ENCODE measurements at regions not wholly inside any gene's neighbourhood (a gene's known extent, or its start where the extent isn't known, plus 50 kb on each side); places are given as distances from the start of the nearest gene placed in this dataset.

GRCh38 chr6:213284-213683 lies 79.0 kb upstream of the DUSP22 start:
- Histone ChIP-seq H3K27ac (replicated peaks) (no peak overlapping the region), H3K27me3 (ENCODE audit: insufficient read depth, poor library complexity, severe bottlenecking) (peaks cover 3% of the 10 kb centered on the region), H3K4me3 (replicated peaks; ENCODE audit: insufficient read depth, low read length) (no peak overlapping the region)
- no peak for DNase-seq (ENCODE audit: low read depth in 1 of 2, low spot score in 1 of 2)
- TF ChIP-seq GABPA (IDR thresholded peaks at IDR 0.05; ENCODE audit: low read depth) (no peak), SPI1 (IDR thresholded peaks at IDR 0.05; ENCODE audit: borderline replicate concordance, low read depth) (no peak), POLR2AphosphoS5 (IDR thresholded peaks at IDR 0.05; ENCODE audit: low read depth) (no peak)
- TF ChIP-seq, protein P1, sequence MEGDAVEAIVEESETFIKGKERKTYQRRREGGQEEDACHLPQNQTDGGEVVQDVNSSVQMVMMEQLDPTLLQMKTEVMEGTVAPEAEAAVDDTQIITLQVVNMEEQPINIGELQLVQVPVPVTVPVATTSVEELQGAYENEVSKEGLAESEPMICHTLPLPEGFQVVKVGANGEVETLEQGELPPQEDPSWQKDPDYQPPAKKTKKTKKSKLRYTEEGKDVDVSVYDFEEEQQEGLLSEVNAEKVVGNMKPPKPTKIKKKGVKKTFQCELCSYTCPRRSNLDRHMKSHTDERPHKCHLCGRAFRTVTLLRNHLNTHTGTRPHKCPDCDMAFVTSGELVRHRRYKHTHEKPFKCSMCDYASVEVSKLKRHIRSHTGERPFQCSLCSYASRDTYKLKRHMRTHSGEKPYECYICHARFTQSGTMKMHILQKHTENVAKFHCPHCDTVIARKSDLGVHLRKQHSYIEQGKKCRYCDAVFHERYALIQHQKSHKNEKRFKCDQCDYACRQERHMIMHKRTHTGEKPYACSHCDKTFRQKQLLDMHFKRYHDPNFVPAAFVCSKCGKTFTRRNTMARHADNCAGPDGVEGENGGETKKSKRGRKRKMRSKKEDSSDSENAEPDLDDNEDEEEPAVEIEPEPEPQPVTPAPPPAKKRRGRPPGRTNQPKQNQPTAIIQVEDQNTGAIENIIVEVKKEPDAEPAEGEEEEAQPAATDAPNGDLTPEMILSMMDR (IDR thresholded peaks at IDR 0.05; ENCODE audit: insufficient read depth, low read length) = no peak
- TF ChIP-seq, protein P2, sequence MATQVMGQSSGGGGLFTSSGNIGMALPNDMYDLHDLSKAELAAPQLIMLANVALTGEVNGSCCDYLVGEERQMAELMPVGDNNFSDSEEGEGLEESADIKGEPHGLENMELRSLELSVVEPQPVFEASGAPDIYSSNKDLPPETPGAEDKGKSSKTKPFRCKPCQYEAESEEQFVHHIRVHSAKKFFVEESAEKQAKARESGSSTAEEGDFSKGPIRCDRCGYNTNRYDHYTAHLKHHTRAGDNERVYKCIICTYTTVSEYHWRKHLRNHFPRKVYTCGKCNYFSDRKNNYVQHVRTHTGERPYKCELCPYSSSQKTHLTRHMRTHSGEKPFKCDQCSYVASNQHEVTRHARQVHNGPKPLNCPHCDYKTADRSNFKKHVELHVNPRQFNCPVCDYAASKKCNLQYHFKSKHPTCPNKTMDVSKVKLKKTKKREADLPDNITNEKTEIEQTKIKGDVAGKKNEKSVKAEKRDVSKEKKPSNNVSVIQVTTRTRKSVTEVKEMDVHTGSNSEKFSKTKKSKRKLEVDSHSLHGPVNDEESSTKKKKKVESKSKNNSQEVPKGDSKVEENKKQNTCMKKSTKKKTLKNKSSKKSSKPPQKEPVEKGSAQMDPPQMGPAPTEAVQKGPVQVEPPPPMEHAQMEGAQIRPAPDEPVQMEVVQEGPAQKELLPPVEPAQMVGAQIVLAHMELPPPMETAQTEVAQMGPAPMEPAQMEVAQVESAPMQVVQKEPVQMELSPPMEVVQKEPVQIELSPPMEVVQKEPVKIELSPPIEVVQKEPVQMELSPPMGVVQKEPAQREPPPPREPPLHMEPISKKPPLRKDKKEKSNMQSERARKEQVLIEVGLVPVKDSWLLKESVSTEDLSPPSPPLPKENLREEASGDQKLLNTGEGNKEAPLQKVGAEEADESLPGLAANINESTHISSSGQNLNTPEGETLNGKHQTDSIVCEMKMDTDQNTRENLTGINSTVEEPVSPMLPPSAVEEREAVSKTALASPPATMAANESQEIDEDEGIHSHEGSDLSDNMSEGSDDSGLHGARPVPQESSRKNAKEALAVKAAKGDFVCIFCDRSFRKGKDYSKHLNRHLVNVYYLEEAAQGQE (IDR thresholded peaks at IDR 0.05; ENCODE audit: insufficient replicate concordance, low read depth) = no peak

GRCh38 chr6:214428-214827 lies 77.9 kb upstream of the DUSP22 start:
- TF ChIP-seq, protein P1 (IDR thresholded peaks at IDR 0.05; ENCODE audit: insufficient read depth, low read length) = no peak
- TF ChIP-seq SPI1 (IDR thresholded peaks at IDR 0.05; ENCODE audit: borderline replicate concordance, low read depth) (no peak), GABPA (IDR thresholded peaks at IDR 0.05; ENCODE audit: low read depth) (no peak), POLR2AphosphoS5 (IDR thresholded peaks at IDR 0.05; ENCODE audit: low read depth) (no peak)
- TF ChIP-seq, protein P2 (IDR thresholded peaks at IDR 0.05; ENCODE audit: insufficient replicate concordance, low read depth) = no peak
- H3K27ac ChIP-seq (replicated peaks) = no peak overlapping the region
- peaks cover 3% of the 10 kb centered on the region for H3K27me3 ChIP-seq (ENCODE audit: insufficient read depth, poor library complexity, severe bottlenecking)
- no peak overlapping the region for H3K4me3 ChIP-seq (replicated peaks; ENCODE audit: insufficient read depth, low read length)
- DNase-seq (ENCODE audit: low read depth in 1 of 2, low spot score in 1 of 2) = no peak

GRCh38 chr6:215335-216034 lies 76.8 kb upstream of the DUSP22 start:
- Histone ChIP-seq H3K4me3 (replicated peaks; ENCODE audit: insufficient read depth, low read length) (no peak overlapping the region), H3K27me3 (ENCODE audit: insufficient read depth, poor library complexity, severe bottlenecking) (peaks cover 3% of the 10 kb centered on the region), H3K27ac (replicated peaks) (no peak overlapping the region)
- no peak for DNase-seq (ENCODE audit: low read depth in 1 of 2, low spot score in 1 of 2)
- TF ChIP-seq, protein P2 (IDR thresholded peaks at IDR 0.05; ENCODE audit: insufficient replicate concordance, low read depth) = no peak
